Activated gamma-delta T cell treated with anti-CD3 and anti-CD28 coated beads, Interleukin-2, amount 50 U/mL, for 16 hours (primary cell): ENCODE measurements at regions not wholly inside any gene's neighbourhood (a gene's known extent, or its start where the extent isn't known, plus 50 kb on each side); places are given as distances from the start of the nearest gene placed in this dataset.
"Not testable (repeated sequence)": the region's sequence is repeated elsewhere in the genome, so short reads cannot be mapped to it uniquely, and the experiment has no call there.

Experiments
- DNase-seq: peaks from one replicate; pipeline ENCODE4 v3.0.0-alpha.2; 2020; ENCODE audit warnings: low read depth

DNA sequence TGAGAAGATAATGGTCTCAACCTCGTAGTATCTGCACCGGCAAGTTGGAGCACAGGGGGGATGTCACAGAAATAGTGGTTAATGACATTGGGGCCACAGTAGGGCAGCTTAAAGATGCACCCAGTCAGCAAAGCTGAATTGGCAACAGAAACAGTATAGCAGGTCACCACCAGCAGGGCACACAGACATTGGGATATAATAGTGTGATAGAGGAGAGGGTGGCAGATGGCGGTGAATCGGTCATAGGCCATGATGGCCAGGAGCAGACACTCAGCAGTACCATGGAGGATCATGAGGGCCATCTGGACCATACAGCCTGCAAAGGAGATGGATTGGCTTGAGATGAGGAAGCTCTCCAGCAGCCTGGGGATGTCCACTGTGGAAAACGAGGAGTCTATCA is 106.0 kb upstream of the OR9Q1 start:
- no peak for DNase-seq

DNA sequence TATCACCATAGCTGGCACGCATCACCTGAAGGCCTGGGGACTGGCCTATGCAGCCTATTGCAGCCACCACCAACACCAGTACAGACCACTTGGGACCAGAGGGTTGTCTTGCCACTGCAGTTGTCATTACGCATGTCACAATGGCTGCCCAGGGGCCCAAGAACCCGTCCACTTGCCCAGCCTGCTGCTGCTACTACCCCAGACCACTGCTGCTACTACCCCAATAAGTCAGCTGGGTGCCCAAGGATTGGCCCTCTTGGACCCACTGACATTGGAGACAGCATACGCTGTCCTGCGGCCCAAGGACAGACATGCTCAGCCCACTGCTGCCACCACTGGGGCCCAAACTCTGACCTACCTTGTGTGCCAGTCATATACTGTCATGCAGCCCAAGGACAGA is 102.7 kb upstream of the OR9Q1 start:
- DNase-seq: no peak

DNA sequence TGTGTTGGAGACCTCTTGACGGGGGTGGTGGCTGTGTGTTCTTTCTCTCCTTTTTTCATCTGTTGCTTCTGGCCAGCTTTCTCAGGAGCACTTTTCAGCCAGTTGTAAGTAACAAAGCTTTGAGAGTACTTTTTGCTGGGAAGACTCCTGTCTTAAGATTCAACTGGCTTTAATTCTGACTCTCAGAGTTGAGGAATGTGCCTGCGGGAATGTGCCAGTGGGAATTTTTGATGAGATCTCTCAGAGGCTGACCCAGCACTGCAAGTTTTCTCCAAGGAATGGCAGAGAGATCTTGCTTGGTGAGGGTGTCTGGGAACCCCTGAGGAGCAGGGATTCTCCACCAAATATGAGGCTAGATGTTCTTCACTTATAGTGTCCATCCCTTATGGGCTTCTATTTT is 91.6 kb upstream of the OR9Q1 start:
- no peak for DNase-seq

GRCh38 chr11:57935402-57936049 is 88.2 kb upstream of the OR9Q1 start:
- DNase-seq: no peak

DNA sequence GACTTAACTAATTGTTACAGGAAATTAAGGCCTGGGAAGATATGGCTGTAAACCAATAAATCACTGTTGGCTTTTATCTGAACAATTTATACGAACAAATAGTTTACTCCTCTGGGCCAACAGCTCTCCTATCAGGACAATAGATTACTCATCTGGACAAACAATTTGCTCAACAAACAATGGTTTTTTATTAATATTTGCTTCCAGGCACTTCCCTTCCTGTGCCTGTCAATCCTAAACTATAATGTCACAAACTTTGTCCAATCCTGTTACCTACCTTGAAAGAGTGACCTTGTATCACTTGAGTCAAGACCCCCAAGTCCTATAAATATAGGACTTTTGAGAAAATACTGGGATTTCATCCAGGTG is 87.6 kb upstream of the OR9Q1 start:
- DNase-seq: no peak

DNA sequence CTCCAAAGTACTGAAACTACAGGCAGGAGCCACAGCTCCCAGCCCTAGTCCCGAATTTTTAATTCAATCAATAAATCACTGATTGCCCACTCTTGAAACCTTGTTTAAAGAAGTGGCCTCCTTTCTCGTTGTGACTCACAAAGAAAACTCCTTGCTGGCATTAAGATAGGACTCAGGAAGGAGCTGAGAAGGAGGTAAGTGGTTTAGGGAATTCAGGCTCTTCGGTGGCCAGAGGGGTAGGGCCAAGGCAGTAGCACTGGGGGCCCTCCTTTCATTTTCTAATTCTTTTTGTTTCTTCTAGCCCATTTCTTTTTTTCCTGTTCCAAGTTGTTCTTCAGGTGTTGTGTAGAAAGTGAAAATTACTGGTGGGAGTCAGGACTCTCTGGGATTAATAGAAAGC is 86.2 kb upstream of the OR9Q1 start:
- no peak for DNase-seq

- DNase-seq: no peak
These were observed 85.3 kb upstream of the OR9Q1 start for GRCh38 chr11:57938351-57938750.

DNA sequence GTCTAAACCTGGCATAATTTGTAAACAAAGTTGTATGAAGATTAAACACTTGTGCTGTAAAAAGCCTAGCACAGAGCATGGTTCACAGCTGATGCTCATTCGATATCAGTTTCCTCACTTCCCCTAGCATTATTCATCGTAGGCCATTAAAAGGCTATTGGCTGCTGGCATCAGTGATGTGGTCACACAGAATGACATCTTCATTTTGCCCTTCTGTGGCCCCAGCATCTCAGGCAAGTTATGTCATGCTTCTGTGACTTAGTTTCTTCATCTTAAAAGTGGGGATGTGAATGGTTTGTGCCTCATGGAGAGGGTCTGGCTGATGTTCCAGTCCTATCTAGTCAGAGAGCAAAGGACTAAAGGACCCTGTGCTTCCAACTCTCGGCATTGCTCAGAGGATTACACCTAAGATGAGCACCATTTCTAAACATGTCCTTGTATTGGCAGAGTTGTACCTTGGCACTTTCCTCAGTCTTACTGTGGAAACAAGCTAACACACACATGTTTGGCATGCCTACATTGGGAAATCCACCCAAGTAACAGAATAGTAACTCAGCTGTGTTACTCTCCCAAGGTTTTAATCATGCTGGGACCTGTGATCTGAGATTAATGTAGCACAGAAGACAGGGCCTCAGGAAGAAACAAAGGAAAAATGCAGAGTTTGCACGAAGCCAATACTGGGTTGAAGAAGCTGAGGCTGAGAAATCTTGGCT is 83.5 kb upstream of the OR9Q1 start:
- no peak for DNase-seq

DNA sequence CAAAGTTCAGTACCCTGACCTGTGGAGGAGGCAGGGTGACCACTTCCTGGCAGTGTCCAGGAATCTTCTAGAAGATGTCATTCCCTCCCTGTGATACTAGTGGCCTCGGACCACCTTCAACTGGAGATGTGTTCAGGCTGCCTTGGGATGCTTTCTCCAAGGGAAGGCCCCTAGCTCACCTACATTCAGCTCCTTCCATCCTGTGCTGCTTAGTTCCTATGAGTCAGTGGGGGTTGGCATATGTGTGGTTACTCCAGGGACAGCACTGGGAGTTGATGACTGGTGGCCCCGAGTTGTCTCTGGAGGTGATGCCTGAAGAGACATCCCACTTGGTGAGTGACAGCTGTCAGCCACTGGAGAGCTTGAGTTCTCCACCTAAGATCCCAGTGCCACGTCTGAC is 81.8 kb upstream of the OR9Q1 start:
- no peak for DNase-seq

DNA sequence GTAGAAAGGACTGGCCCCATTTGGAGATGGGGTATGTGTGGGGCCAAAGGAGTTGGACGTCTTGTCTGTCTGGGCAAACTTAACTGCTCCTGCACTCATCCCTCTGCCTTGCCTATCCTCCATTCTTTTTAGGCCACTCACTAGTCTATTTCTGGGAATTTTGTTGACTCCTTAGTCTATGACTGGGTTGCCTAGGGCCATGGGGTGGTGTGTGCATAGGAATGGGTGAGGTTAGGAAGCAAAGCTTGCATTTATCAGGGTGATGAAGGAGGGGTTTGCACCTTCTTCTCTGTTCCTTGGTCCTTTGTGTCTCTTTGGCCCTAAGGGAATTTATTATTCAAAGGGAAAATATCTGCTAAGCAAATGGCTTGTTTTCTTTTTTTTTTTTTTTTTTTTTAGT is 80.9 kb upstream of the OR9Q1 start:
- no peak for DNase-seq

DNA sequence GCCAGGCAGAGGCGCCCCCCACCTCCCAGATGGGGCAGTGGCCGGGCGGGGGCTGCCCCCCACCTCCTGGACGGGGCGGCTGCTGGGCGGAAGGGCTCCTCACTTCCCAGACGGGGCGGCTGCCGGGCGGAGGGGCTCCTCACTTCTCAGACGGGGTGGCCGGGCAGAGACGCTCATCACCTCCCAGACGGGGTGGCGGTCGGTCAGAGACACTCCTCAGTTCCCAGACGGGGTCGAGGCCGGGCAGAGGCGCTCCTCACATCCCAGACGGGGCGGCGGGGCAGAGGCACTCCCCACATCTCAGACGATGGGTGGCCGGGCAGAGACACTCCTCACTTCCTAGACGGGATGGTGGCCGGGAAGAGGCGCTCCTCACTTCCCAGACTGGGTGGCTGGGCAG is 79.9 kb upstream of the OR9Q1 start:
- DNase-seq: not testable (repeated sequence)

DNA sequence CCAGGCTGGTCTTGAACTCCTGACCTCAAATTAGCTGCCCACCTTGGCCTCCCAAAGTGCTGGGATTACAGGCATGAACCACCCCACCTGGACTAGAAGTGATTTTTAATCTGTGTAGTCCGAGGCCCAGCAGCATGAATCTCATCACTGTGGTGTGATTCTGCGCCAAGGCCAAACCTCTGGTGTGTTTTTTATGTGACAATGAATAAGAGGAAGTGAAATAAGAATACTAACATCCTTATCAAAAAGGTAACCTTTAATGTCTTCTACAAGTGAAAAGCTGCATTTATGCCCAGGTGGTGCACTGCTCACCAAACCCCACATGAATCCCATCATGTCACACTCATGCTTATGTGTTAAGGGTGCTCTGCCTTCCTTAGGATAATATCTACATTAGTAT is 77.1 kb upstream of the OR9Q1 start:
- DNase-seq: no peak

DNA sequence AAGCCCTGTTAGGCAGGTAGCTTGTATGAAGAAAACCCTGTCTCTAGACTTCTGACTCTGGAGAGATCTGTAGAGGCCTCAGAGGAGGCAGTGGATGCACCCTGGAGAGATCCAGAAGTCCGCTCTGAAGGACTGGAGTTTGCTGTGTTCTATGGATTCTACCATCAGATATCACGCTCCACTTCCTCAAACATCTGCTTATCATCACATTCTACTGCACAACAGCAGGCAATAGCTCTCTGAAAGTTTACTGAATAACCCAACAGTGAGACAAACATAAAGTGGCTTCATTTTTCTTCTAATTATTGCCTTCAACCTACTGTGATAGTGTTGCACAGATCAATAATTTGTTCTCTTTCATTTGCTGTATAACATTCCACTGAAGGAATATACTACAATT is 59.0 kb upstream of the OR9Q1 start:
- no peak for DNase-seq

DNA sequence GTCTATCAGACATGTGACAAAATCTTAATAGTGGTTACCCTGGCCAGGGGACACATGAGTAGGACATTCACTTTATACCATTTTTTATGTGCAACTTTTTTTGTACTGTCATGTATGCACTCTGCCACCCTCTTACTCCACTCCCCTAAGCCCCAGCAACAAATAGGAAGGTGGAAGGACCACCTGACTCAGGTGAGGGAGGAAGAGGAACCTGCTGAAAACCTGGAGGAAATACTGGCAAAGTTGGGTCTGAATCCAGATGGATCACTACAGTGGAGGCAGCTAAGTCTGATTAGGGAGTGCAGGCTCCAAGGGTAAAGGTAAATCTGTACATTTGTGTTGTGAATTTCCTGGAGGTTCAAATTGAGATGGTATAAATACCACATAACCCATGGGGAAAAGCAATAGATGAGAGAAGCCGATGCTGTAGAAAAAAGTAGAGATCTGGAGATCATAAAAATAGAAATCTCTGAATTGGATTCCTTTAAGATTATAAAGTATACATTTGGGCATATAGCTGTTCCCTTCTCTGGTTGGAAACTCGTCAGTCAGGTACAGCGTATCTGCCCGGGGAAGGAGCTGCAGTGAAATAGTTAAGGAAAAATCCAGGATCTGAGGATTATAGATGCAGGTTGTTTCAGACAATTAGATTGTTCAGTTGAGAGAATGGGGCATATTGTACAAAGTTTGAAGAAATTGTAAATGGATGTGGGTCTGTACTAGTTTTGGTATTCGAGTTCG is 52.2 kb upstream of the OR9Q1 start:
- no peak for DNase-seq

DNA sequence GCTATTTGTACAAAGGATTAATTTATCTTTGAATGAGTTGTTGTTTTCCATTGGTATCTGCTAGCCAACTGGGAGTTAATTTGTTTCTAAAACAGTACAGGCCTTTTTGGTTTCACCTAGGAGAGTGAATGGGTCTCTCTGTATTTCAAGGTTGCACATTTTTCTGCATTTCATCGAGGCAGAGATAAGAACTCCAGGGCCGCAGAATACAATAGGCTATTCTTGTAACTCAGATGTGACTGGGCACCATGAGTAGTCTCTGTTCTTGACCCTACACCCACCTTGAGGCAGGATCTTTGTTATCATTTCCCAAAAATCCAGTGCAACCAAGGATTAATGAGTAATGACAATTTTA is 51.7 kb upstream of the OR9Q1 start:
- DNase-seq: no peak
